Fibroblast of gingiva (primary cell): ENCODE measurements at regions not wholly inside any gene's neighbourhood (a gene's known extent, or its start where the extent isn't known, plus 50 kb on each side); places are given as distances from the start of the nearest gene placed in this dataset.
A peak's percentile ranks its signal among the peaks of the same experiment; 100 is the strongest.
"Not testable (repeated sequence)": the region's sequence is repeated elsewhere in the genome, so short reads cannot be mapped to it uniquely, and the experiment has no call there.

Experiments used
- DNase-seq: peaks from one replicate; pipeline ENCODE4 v3.0.0-alpha.2; 2011; ENCODE audit warnings: low read depth

DNA sequence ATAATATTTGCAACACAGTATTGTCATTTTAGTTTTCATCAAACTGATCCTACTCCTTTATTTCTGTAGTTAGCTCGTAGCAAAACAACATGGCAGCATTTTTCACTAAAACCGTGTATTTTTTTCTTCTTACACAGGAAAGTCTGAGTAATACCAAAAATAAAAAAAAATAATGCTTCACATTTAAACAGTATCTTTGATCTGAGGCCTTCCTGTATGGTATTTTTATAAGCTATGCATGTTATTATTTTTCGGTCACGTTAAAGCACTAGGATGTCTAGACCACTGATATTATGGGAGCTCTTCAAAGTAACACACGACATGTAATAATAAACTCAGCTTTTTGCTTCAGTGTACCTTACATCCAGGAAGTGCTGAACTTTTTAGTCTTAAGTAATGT lies 94.1 kb upstream of the SRD5A3 start:
- DNase-seq: no peak

DNA sequence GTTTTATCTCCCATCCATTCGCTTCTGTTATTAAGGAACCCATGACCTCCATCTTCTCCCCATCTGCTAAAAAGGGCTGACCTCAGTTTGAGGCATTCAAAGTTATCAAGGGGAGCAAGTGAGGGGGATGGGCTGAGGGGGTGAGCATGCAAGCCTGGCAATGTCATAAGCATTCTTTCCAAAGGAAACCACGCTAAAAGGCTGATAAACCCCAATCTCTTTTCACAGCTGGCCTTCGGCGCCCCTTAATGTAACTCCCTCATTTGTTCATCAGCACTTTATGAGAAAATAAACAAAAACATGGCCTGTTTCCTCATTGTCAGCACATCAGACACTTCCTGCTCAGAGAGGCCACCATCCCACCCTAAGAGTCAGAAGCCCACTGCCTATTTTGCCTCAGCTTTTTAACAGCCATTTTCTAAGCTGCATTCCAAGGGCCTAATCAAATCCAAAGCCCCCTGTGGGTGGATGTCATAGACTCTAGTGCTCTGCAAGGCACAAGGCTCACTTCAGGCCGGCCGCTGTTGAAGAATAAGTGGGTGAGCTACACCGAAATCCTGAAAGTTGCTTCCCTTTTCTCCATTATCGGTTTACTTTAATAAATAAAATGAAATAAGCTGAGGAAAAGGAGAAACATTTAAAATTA lies 92.0 kb upstream of the SRD5A3 start:
- DNase-seq: no peak

GRCh38 chr4:55255179-55255578 lies 90.9 kb upstream of the SRD5A3 start:
- peak; percentile 24 for DNase-seq

- no peak for DNase-seq
Measured at GRCh38 chr4:55256787-55257186, 89.3 kb upstream of the SRD5A3 start.

DNA sequence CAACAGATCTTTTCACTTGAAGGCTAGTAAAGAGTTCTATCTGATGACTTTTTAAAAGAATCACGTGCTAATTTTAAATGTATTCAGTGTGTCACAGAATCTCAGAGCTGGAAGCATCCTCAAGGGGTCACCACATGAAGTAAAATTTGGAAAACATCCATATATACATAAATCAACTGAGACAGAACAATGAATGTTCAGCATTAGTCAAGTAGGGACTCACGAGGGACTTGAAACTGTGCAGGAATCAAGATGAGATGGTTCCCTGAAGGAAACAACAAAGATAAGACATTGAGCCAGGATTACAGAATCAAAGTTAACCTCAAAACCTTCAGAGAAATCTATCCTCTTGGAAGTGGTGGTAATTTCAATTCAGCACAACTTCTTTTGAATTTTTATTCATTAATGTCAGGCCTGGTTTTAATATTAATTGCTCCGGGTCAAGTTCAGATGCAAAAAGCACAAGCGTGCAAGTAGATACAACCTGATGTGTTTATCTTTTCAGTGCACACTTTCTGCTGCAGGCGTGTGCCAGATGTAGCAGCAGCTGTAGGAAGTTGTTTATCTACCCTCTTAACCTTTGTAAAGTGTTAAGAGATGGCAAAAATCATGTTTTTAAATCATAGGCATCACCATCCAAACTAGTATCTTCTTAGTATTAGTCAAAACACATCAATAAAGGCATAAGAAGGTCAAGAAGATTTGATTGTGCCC lies 87.7 kb upstream of the SRD5A3 start:
- no peak for DNase-seq

DNA sequence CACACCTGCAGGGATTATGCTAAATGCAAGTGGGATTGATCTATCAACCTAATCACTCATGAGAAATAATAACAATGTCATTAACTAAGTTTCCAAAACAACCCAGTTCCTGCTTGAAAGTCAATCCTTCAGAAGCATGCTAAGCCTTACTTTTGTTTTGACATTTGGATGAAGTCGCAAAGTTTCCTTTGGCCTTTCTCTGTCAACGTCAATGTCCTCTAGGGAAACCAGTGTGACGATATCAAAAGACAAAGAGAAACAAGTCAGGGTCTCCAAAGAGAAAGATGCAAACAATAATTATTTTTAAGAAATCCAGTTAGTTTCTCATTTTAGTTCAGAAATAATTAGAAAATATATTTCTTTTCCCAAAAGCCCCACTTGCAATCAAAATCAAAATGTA lies 86.7 kb upstream of the SRD5A3 start:
- DNase-seq: no peak

DNA sequence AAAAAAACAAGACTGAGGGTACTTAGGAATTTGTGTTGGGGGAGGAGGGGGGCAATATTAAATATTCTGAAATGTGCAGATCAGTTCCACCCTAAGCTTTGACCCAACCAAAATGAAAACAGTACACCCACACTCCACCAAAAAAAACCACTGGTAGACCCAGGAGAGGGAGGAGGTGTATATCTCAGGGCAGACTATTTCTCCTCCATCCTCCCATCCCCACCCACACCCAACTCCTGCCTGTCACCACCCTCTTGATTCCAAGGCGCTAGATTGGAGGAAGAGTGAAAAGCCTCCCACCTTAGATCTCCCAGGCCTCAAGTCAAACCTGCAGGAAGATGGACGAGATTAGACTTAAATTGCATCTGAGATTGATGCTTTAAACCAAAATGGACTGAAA lies 76.6 kb upstream of the SRD5A3 start:
- no peak for DNase-seq

GRCh38 chr4:55269995-55270394 lies 76.0 kb upstream of the SRD5A3 start:
- no peak for DNase-seq

DNA sequence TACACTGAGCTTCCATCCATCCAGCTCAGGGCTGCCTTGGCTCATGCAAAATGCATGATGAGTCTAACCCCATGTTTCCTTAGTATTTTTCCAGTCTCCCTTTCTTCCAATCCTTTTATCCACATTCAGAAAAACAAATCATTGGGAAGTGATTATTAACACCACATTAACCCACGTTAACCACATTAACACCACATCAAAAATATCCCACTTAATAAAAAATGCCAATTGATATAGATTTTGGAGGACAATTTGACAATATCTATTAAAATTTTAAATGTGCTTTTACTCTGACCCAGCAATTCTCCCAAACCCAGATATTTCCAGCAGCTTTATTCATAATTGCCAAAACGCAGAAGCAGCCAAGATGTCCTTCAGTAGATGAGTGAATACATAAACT lies 75.6 kb upstream of the SRD5A3 start:
- no peak for DNase-seq

DNA sequence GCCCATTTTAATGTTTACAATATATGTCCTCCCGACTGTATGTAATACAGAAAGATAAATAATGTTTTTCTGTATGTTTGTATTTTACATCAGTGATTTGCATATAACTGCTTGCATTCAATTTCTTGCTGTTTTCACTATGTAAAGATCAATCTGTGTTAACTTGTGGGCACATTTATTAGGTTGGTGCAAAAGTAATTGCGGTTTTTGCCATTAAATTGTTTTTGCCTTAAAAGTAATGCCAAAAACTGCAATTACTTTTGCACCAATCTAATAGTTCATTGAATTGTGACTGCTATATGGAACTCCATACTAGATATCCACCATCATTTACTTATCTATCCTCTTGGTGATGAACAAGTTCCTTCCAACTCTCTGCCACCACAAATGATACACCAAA lies 73.9 kb upstream of the SRD5A3 start:
- no peak for DNase-seq

DNA sequence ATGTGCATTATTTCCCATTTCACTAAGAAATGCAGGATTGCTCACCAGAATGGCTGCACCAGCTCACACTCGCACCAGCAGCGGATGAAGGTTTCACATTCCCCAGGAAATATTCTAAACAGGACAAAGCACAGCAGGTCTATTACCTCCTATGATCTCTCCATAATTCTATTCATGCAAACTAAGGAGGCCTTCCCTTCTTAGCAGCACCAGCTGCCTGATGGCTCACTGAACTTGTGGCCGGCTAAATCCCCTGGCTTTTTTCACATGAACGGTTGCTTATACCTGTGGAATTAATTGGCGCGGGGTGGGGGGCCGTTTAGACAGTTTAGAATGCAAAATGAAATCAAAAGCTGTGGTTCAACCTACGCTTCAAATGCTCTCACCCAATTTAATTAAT lies 73.5 kb upstream of the SRD5A3 start:
- DNase-seq: no peak

GRCh38 chr4:55277011-55277410 lies 69.0 kb upstream of the SRD5A3 start:
- DNase-seq: no peak

- no peak for DNase-seq
Measured at GRCh38 chr4:55278316-55278715, 67.7 kb upstream of the SRD5A3 start.

DNA sequence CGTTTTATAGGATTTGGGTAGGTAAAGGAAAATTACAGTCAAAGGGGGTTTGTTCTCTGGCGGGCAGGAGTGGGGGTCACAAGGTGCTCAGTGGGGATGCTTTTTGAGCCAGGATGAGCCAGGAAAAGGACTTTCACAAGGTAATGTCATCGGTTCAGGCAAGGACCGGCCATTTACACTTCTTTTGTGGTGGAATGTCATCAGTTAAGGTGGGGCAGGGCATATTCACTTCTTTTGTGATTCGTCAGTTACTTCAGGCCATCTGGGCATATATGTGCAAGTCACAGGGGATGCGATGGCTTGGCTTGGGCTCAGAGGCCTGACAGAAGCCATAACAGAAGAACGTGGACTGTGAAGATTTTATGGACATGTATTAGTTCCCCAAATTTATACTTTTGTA lies 65.6 kb upstream of the SRD5A3 start:
- not testable (repeated sequence) for DNase-seq

- DNase-seq: not testable (repeated sequence)
Measured at GRCh38 chr4:55281118-55281683, 64.8 kb upstream of the SRD5A3 start.

GRCh38 chr4:55284331-55284730 lies 61.7 kb upstream of the SRD5A3 start:
- DNase-seq: no peak

- peak; percentile 27 for DNase-seq
Measured at GRCh38 chr4:55291227-55291640, 54.8 kb upstream of the SRD5A3 start.

GRCh38 chr4:55296096-55296495 lies 49.9 kb upstream of the SRD5A3 start:
- DNase-seq: no peak
